Esophagus muscularis mucosa (tissue), 3 donors: ENCODE measurements at regions not wholly inside any gene's neighbourhood (a gene's known extent, or its start where the extent isn't known, plus 50 kb on each side); places are given as distances from the start of the nearest gene placed in this dataset.

ENCODE experiments used
- POLR2A ChIP-seq: fragments of 450-650 bp; IDR thresholded peaks from one replicate; pipeline ENCODE4 v1.6.1; 2017; ENCODE audit warnings: antibody characterized with exemption, moderate library complexity, mild to moderate bottlenecking, low read depth
- TF ChIP-seq, protein P1 (sequence below), 3 experiments: fragments of 200-600 bp in 2 of 3; fragments of 450-650 bp in 1 of 3; sonication (generic) in 2 of 3; IDR thresholded peaks; one replicate each; pipeline ENCODE4 v1.5.1; 2017 to 2019; ENCODE audit warnings: antibody characterized with exemption in 3 of 3, mild to moderate bottlenecking in 2 of 3, moderate library complexity in 1 of 3

DNA sequence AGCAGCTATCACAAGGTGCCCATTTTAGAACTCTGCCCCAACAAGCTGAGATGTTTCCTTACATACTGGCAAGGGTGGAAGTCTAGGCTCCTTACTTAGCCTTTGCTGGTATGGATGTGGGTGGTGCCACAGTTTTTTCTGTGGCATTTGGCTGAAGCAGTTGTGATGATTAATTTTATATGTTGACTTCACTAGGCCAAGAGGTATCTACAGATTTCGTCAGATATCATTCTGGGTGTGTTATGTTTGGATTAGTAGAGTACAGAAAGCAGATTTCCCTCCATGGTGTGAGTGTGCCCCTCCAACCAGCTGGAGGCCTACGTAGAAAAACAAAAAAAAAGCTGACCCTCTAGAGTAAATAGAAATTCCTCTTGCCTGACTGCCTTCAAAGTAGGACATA, 317.0 kb downstream of the BARHL2 start:
- no peak for TF ChIP-seq POLR2A
- TF ChIP-seq, protein P1, sequence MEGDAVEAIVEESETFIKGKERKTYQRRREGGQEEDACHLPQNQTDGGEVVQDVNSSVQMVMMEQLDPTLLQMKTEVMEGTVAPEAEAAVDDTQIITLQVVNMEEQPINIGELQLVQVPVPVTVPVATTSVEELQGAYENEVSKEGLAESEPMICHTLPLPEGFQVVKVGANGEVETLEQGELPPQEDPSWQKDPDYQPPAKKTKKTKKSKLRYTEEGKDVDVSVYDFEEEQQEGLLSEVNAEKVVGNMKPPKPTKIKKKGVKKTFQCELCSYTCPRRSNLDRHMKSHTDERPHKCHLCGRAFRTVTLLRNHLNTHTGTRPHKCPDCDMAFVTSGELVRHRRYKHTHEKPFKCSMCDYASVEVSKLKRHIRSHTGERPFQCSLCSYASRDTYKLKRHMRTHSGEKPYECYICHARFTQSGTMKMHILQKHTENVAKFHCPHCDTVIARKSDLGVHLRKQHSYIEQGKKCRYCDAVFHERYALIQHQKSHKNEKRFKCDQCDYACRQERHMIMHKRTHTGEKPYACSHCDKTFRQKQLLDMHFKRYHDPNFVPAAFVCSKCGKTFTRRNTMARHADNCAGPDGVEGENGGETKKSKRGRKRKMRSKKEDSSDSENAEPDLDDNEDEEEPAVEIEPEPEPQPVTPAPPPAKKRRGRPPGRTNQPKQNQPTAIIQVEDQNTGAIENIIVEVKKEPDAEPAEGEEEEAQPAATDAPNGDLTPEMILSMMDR (IDR thresholded peaks at IDR 0.05), result no peak
